ENCODE measurements at regions not wholly inside any gene's neighbourhood (a gene's known extent, or its start where the extent isn't known, plus 50 kb on each side); places are given as distances from the start of the nearest gene placed in this dataset.
"Not testable (repeated sequence)": the region's sequence is repeated elsewhere in the genome, so short reads cannot be mapped to it uniquely, and the experiment has no call there.

DNA sequence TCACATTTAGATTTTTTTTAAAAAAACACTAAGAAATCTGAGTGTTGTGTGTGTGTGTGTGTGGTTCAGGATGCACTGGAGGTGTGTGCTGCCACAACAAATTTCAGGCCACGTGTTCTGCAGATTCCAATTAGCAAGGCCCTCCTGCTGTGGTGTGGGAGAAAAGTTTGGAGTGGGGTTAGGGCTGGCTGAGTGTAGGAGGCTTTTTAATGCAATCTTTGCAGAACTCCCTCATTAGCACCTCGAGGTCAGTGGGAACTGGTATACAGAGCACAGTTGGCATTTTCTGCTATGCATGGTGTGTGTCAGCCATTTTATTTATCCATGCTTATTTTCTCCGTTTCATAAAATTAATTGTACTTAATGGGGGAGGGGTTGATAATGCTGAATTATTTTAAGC is 187.6 kb downstream of the SOX4 start:
- 65 to 70% methylated on average over 3 of the region's 3 CpGs for WGBS, 2 donors
- H3K9me3 ChIP-seq (ENCODE audit: control insufficient read depth, low read length), result no peaks in the 10 kb centered on the region
- no peaks in the 10 kb centered on the region for H3K4me1 ChIP-seq (ENCODE audit: control insufficient read depth in 1 of 2, insufficient read depth in 2 of 2, low read length in 2 of 2)
- no peaks in the 10 kb centered on the region for H3K27me3 ChIP-seq (ENCODE audit: control insufficient read depth in 1 of 2, insufficient read depth in 2 of 2, low read length in 1 of 2)
- DNase-seq, result no peak
- no peaks in the 10 kb centered on the region for H3K36me3 ChIP-seq (ENCODE audit: control insufficient read depth in 1 of 2, insufficient read depth in 2 of 2, low read length in 1 of 2)
- H3K27ac ChIP-seq (ENCODE audit: low read depth in 1 of 2, low read length in 2 of 2), result no peak overlapping the region
- no peak for ATAC-seq (ENCODE audit: low FRiP score)
- intact Hi-C loops (cut with DNase I), result no loop called here
- H3K4me3 ChIP-seq (ENCODE audit: low read length in 2 of 2), result no peak overlapping the region

DNA sequence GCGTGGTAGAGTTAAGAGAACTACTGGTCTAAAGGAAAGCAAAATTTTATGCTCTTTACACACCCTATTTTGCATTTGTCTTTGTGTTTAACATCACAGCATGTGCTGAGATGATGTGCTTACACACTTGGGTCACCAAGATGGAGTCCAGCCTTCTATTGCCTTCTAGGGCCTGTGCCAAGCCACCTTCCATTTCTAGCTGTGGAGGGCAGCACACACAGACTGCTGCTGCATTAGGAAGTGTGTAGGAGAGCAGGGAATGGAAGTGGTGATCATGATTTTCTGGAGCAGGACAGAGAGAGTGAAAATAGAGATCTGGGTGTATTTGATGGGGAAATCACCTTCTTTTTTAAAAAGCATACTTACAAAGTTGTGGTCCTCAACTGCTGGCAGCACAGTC is 191.6 kb downstream of the SOX4 start:
- H3K4me1 ChIP-seq (ENCODE audit: control insufficient read depth in 1 of 2, insufficient read depth in 2 of 2, low read length in 2 of 2), result no peaks in the 10 kb centered on the region
- no peak overlapping the region for H3K4me3 ChIP-seq (ENCODE audit: low read length in 2 of 2)
- intact Hi-C loops (cut with DNase I), result no loop called here
- DNase-seq (no peak), ATAC-seq (ENCODE audit: low FRiP score) (no peak)
- no peaks in the 10 kb centered on the region for H3K36me3 ChIP-seq (ENCODE audit: control insufficient read depth in 1 of 2, insufficient read depth in 2 of 2, low read length in 1 of 2)
- H3K27me3 ChIP-seq (ENCODE audit: control insufficient read depth in 1 of 2, insufficient read depth in 2 of 2, low read length in 1 of 2), result no peaks in the 10 kb centered on the region
- WGBS, 2 donors, result 99 to 100% methylated on average over 1 of the region's 1 CpG
- H3K27ac ChIP-seq (ENCODE audit: low read depth in 1 of 2, low read length in 2 of 2), result no peak overlapping the region
- H3K9me3 ChIP-seq (ENCODE audit: control insufficient read depth, low read length), result no peaks in the 10 kb centered on the region

DNA sequence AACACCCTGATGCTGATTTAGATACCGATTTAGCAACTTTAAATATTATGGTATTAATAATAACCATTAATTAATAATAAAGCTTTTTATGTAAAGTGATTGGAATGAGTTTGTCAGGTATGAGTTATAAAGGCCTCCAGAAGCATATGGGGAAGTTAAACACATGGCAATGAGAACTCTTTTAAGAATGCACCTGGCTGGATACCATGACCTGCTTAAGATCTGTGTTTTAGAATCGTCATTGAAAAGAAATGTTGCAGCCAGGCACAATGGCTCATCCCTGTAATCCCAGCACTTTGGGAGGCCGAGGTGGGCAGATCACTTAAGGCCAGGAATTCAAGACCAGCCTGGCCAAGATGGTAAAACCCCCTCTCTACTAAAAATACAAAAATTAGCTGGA is 197.5 kb downstream of the SOX4 start:
- intact Hi-C loops (cut with DNase I), result no loop called here
- WGBS, 2 donors, result 95 to 96% methylated on average over 3 of the region's 3 CpGs

DNA sequence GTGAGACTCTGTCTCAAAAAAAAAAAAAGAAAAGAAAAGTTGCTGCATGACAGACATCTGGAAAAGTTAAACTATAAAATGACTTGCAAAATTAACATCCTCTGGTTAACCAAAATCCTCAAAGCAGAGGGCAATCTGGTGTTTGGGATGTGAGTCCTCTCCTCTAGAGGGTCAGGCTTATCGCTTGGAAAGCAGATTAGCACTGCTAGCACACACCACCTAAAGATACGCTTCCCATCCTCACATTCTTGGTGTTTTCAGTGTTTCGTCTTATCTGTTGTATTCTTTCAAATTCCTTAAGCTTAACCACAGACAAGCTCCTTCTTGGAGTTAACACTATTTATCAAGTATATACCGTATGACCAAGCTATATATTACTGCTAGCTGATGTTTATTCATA is 198.0 kb downstream of the SOX4 start:
- intact Hi-C loops (cut with DNase I), result no loop called here
- Histone ChIP-seq H3K9me3 (ENCODE audit: control insufficient read depth, low read length) (no peaks in the 10 kb centered on the region), H3K36me3 (ENCODE audit: control insufficient read depth in 1 of 2, insufficient read depth in 2 of 2, low read length in 1 of 2) (no peaks in the 10 kb centered on the region), H3K27ac (ENCODE audit: low read depth in 1 of 2, low read length in 2 of 2) (no peak overlapping the region), H3K27me3 (ENCODE audit: control insufficient read depth in 1 of 2, insufficient read depth in 2 of 2, low read length in 1 of 2) (no peaks in the 10 kb centered on the region), H3K4me3 (ENCODE audit: low read length in 2 of 2) (no peak overlapping the region), H3K4me1 (ENCODE audit: control insufficient read depth in 1 of 2, insufficient read depth in 2 of 2, low read length in 2 of 2) (no peaks in the 10 kb centered on the region)
- DNase-seq (no peak), ATAC-seq (ENCODE audit: low FRiP score) (no peak)
- WGBS, 2 donors, result 93% methylated on average over 4 of the region's 4 CpGs

More for the DNA sequence above, 197.5 kb downstream of the SOX4 start:
- Histone ChIP-seq H3K9me3 (ENCODE audit: control insufficient read depth, low read length) (no peaks in the 10 kb centered on the region), H3K27ac (ENCODE audit: low read depth in 1 of 2, low read length in 2 of 2) (no peak overlapping the region), H3K4me3 (ENCODE audit: low read length in 2 of 2) (no peak overlapping the region), H3K27me3 (ENCODE audit: control insufficient read depth in 1 of 2, insufficient read depth in 2 of 2, low read length in 1 of 2) (no peaks in the 10 kb centered on the region), H3K4me1 (ENCODE audit: control insufficient read depth in 1 of 2, insufficient read depth in 2 of 2, low read length in 2 of 2) (no peaks in the 10 kb centered on the region), H3K36me3 (ENCODE audit: control insufficient read depth in 1 of 2, insufficient read depth in 2 of 2, low read length in 1 of 2) (no peaks in the 10 kb centered on the region)
- ATAC-seq (ENCODE audit: low FRiP score) (no peak), DNase-seq (no peak)

- no peak for DNase-seq
- Histone ChIP-seq H3K36me3 (ENCODE audit: control insufficient read depth in 1 of 2, insufficient read depth in 2 of 2, low read length in 1 of 2) (no peaks in the 10 kb centered on the region), H3K4me3 (ENCODE audit: low read length in 2 of 2) (no peak overlapping the region), H3K9me3 (ENCODE audit: control insufficient read depth, low read length) (no peaks in the 10 kb centered on the region), H3K27me3 (ENCODE audit: control insufficient read depth in 1 of 2, insufficient read depth in 2 of 2, low read length in 1 of 2) (no peaks in the 10 kb centered on the region), H3K27ac (ENCODE audit: low read depth in 1 of 2, low read length in 2 of 2) (no peak overlapping the region), H3K4me1 (ENCODE audit: control insufficient read depth in 1 of 2, insufficient read depth in 2 of 2, low read length in 2 of 2) (no peaks in the 10 kb centered on the region)
- no peak for ATAC-seq (ENCODE audit: low FRiP score)
- 95 to 96% methylated on average over 4 of the region's 4 CpGs for WGBS, 2 donors
- intact Hi-C loops (cut with DNase I), result no loop called here
These were observed 198.6 kb downstream of the SOX4 start for GRCh38 chr6:21792177-21792576.

GRCh38 chr6:21796979-21797378 is 203.4 kb downstream of the SOX4 start:
- H3K27ac ChIP-seq (ENCODE audit: low read depth in 1 of 2, low read length in 2 of 2); H3K4me3 ChIP-seq (ENCODE audit: low read length in 2 of 2); H3K9me3 ChIP-seq (ENCODE audit: control insufficient read depth, low read length); ATAC-seq (ENCODE audit: low FRiP score); H3K27me3 ChIP-seq (ENCODE audit: control insufficient read depth in 1 of 2, insufficient read depth in 2 of 2, low read length in 1 of 2); DNase-seq; intact Hi-C loops (cut with DNase I); H3K4me1 ChIP-seq (ENCODE audit: control insufficient read depth in 1 of 2, insufficient read depth in 2 of 2, low read length in 2 of 2); H3K36me3 ChIP-seq (ENCODE audit: control insufficient read depth in 1 of 2, insufficient read depth in 2 of 2, low read length in 1 of 2): not testable (repeated sequence)
- 92 to 93% methylated on average over 19 to 31 of the region's 31 CpGs for WGBS, 2 donors

- Histone ChIP-seq H3K4me3 (ENCODE audit: low read length in 2 of 2) (no peak overlapping the region), H3K27ac (ENCODE audit: low read depth in 1 of 2, low read length in 2 of 2) (no peak overlapping the region), H3K27me3 (ENCODE audit: control insufficient read depth in 1 of 2, insufficient read depth in 2 of 2, low read length in 1 of 2) (no peaks in the 10 kb centered on the region), H3K4me1 (ENCODE audit: control insufficient read depth in 1 of 2, insufficient read depth in 2 of 2, low read length in 2 of 2) (no peaks in the 10 kb centered on the region), H3K36me3 (ENCODE audit: control insufficient read depth in 1 of 2, insufficient read depth in 2 of 2, low read length in 1 of 2) (no peaks in the 10 kb centered on the region), H3K9me3 (ENCODE audit: control insufficient read depth, low read length) (no peaks in the 10 kb centered on the region)
- ATAC-seq (ENCODE audit: low FRiP score), result no peak
- intact Hi-C loops (cut with DNase I), result no loop called here
- no peak for DNase-seq
- 97 to 100% methylated on average over 4 of the region's 4 CpGs for WGBS, 2 donors
These were observed 204.9 kb downstream of the SOX4 start for GRCh38 chr6:21798468-21798867.

DNA sequence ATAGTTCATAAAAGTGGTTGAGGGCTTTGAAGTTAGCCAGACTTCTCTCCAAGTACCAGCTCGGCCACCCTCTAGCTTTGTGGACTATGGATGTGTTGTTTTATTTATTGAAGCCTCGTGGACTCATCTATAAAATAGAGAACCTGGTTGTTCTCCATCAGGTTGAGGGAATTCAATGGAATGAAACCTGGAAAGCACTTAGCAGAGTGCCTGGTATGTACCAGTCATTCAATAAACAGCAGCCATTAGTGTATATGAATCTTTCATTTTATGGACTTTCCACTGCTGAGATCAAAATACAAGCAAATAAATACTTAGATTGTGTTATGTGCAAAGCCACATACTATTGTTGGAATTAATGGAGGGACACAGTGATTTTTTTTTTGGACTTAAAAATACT is 206.8 kb downstream of the SOX4 start:
- no peak overlapping the region for H3K4me3 ChIP-seq (ENCODE audit: low read length in 2 of 2)
- WGBS, 2 donors, result 88 to 95% methylated on average over 2 of the region's 2 CpGs
- intact Hi-C loops (cut with DNase I), result no loop called here
- ATAC-seq (ENCODE audit: low FRiP score), result no peak
- peaks cover 0 to 1% of the 10 kb centered on the region in 2 donors for H3K4me1 ChIP-seq (ENCODE audit: control insufficient read depth in 1 of 2, insufficient read depth in 2 of 2, low read length in 2 of 2)
- no peaks in the 10 kb centered on the region for H3K36me3 ChIP-seq (ENCODE audit: control insufficient read depth in 1 of 2, insufficient read depth in 2 of 2, low read length in 1 of 2)
- H3K27me3 ChIP-seq (ENCODE audit: control insufficient read depth in 1 of 2, insufficient read depth in 2 of 2, low read length in 1 of 2), result no peaks in the 10 kb centered on the region
- H3K27ac ChIP-seq (ENCODE audit: low read depth in 1 of 2, low read length in 2 of 2), result no peak overlapping the region
- no peaks in the 10 kb centered on the region for H3K9me3 ChIP-seq (ENCODE audit: control insufficient read depth, low read length)
- DNase-seq, result no peak

- no peak for DNase-seq
- ATAC-seq (ENCODE audit: low FRiP score), result no peak
- H3K4me3 ChIP-seq (ENCODE audit: low read length in 2 of 2), result no peak overlapping the region
- no peaks in the 10 kb centered on the region for H3K36me3 ChIP-seq (ENCODE audit: control insufficient read depth in 1 of 2, insufficient read depth in 2 of 2, low read length in 1 of 2)
- H3K27ac ChIP-seq (ENCODE audit: low read depth in 1 of 2, low read length in 2 of 2), result no peak overlapping the region
- H3K27me3 ChIP-seq (ENCODE audit: control insufficient read depth in 1 of 2, insufficient read depth in 2 of 2, low read length in 1 of 2), result no peaks in the 10 kb centered on the region
- intact Hi-C loops (cut with DNase I), result no loop called here
- WGBS, 2 donors, result 79 to 85% methylated on average over 11 of the region's 11 CpGs
- H3K4me1 ChIP-seq (ENCODE audit: control insufficient read depth in 1 of 2, insufficient read depth in 2 of 2, low read length in 2 of 2), result peaks cover 0 to 1% of the 10 kb centered on the region in 2 donors
- no peaks in the 10 kb centered on the region for H3K9me3 ChIP-seq (ENCODE audit: control insufficient read depth, low read length)
These were observed 207.4 kb downstream of the SOX4 start for GRCh38 chr6:21800948-21801438.

All from aorta (tissue), 5 donors.